Stomach (tissue), 4 donors: ENCODE measurements at regions not wholly inside any gene's neighbourhood (a gene's known extent, or its start where the extent isn't known, plus 50 kb on each side); places are given as distances from the start of the nearest gene placed in this dataset.

Source experiments
- CTCF ChIP-seq, 7 experiments: fragments of 450-650 bp in 4 of 7; fragments of 200-600 bp in 3 of 7; sonication (generic) in 3 of 7; IDR thresholded peaks; one replicate each; pipeline ENCODE4 v1.5.1; 2016 to 2019; ENCODE audit warnings: antibody characterized with exemption in 7 of 7, control low read depth in 2 of 7, mild to moderate bottlenecking in 1 of 7
- POLR2A ChIP-seq, 4 donors: fragments of 450-650 bp; IDR thresholded peaks; one replicate each; pipeline ENCODE4 v1.6.1; 2016; ENCODE audit warnings: antibody characterized with exemption in 4 of 4, control low read depth in 2 of 4, mild to moderate bottlenecking in 1 of 4, moderate library complexity in 1 of 4

- TF ChIP-seq CTCF (IDR thresholded peaks at IDR 0.05) (no peak), POLR2A (IDR thresholded peaks at IDR 0.05) (no peak)
Measured at GRCh38 chr1:9453375-9453774, 85.9 kb upstream of the SLC25A33 start.
